H1 (cell line): ENCODE measurements at regions not wholly inside any gene's neighbourhood (a gene's known extent, or its start where the extent isn't known, plus 50 kb on each side); places are given as distances from the start of the nearest gene placed in this dataset.

Experiments used
- BRCA1 ChIP-seq: IDR thresholded peaks from 2 replicates; pipeline ENCODE4 v1.6.1; 2012; ENCODE audit warnings: low read depth, low read length, improper control_type of control experiment
- CBX8 ChIP-seq: fragments of 300-800, 300-1000 bp; sonication (generic); IDR thresholded peaks from 2 replicates; pipeline ENCODE4 v1.7.1; 2016; ENCODE audit warnings: low read depth, low read length, borderline replicate concordance
- CREB1 ChIP-seq: IDR thresholded peaks from 2 replicates; pipeline ENCODE4 v1.6.1; 2012; ENCODE audit warnings: inconsistent platforms
- EZH2 ChIP-seq: fragments of 200-600 bp; sonication (generic); IDR thresholded peaks from 2 replicates; pipeline ENCODE4 v1.7.1; 2012; ENCODE audit warnings: low read depth, mild to moderate bottlenecking, moderate library complexity, low read length, inconsistent platforms; ENCODE audit not compliant: severe bottlenecking
- HDAC2 ChIP-seq, 2 experiments: fragments of 300-600 bp in 1 of 2; sonication (generic) in 1 of 2; IDR thresholded peaks; 2 replicates each; pipeline ENCODE4 v1.6.1; 2011 to 2012; ENCODE audit warnings: low read depth in 2 of 2, low read length in 2 of 2, mild to moderate bottlenecking in 2 of 2, moderate library complexity in 2 of 2, borderline replicate concordance in 1 of 2, inconsistent platforms in 1 of 2
- RFX5 ChIP-seq: IDR thresholded peaks from 2 replicates; pipeline ENCODE4 v1.6.1; 2011; ENCODE audit warnings: low read depth, low read length, improper control_type of control experiment, borderline replicate concordance
- SP1 ChIP-seq: IDR thresholded peaks from 2 replicates; pipeline ENCODE4 v1.6.1; 2011; ENCODE audit warnings: low read depth, low read length
- TCF12 ChIP-seq: IDR thresholded peaks from 2 replicates; pipeline ENCODE4 v1.6.1; 2011; ENCODE audit warnings: low read depth, mild to moderate bottlenecking, low read length
- TF ChIP-seq, protein P1 (sequence below): fragments of 300-600 bp; sonication (generic); IDR thresholded peaks from 2 replicates; pipeline ENCODE4 v1.7.1; 2012; ENCODE audit warnings: low read length, moderate library complexity, mild to moderate bottlenecking, inconsistent platforms; ENCODE audit not compliant: insufficient replicate concordance
- TF ChIP-seq, protein P2 (sequence below): IDR thresholded peaks from 2 replicates; pipeline ENCODE4 v1.6.1; 2012; ENCODE audit warnings: inconsistent platforms
- TF ChIP-seq, protein P3 (sequence below): IDR thresholded peaks from 2 replicates; pipeline ENCODE4 v1.6.1; 2012; ENCODE audit warnings: low read length, inconsistent platforms

DNA sequence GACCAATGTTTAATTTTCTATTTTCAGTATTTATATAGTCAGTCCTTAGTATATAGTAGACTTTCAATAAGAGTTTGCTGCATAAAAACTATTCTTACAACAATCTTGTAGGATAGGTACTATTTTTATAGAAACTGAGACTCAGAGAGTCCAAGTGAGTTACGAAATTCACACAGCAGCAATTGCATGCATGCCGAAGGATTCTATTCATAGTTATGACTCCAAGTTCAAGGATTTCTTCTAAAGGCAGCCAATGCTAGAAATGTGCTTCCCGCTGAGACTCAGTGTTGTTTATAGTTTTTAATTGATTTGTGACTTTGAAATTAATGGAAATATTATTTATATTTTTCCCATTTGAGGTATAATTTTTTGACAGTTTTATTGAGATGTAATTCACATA, 62.7 kb upstream of the CSNK1A1L start (continued):
- TF ChIP-seq, protein P1, sequence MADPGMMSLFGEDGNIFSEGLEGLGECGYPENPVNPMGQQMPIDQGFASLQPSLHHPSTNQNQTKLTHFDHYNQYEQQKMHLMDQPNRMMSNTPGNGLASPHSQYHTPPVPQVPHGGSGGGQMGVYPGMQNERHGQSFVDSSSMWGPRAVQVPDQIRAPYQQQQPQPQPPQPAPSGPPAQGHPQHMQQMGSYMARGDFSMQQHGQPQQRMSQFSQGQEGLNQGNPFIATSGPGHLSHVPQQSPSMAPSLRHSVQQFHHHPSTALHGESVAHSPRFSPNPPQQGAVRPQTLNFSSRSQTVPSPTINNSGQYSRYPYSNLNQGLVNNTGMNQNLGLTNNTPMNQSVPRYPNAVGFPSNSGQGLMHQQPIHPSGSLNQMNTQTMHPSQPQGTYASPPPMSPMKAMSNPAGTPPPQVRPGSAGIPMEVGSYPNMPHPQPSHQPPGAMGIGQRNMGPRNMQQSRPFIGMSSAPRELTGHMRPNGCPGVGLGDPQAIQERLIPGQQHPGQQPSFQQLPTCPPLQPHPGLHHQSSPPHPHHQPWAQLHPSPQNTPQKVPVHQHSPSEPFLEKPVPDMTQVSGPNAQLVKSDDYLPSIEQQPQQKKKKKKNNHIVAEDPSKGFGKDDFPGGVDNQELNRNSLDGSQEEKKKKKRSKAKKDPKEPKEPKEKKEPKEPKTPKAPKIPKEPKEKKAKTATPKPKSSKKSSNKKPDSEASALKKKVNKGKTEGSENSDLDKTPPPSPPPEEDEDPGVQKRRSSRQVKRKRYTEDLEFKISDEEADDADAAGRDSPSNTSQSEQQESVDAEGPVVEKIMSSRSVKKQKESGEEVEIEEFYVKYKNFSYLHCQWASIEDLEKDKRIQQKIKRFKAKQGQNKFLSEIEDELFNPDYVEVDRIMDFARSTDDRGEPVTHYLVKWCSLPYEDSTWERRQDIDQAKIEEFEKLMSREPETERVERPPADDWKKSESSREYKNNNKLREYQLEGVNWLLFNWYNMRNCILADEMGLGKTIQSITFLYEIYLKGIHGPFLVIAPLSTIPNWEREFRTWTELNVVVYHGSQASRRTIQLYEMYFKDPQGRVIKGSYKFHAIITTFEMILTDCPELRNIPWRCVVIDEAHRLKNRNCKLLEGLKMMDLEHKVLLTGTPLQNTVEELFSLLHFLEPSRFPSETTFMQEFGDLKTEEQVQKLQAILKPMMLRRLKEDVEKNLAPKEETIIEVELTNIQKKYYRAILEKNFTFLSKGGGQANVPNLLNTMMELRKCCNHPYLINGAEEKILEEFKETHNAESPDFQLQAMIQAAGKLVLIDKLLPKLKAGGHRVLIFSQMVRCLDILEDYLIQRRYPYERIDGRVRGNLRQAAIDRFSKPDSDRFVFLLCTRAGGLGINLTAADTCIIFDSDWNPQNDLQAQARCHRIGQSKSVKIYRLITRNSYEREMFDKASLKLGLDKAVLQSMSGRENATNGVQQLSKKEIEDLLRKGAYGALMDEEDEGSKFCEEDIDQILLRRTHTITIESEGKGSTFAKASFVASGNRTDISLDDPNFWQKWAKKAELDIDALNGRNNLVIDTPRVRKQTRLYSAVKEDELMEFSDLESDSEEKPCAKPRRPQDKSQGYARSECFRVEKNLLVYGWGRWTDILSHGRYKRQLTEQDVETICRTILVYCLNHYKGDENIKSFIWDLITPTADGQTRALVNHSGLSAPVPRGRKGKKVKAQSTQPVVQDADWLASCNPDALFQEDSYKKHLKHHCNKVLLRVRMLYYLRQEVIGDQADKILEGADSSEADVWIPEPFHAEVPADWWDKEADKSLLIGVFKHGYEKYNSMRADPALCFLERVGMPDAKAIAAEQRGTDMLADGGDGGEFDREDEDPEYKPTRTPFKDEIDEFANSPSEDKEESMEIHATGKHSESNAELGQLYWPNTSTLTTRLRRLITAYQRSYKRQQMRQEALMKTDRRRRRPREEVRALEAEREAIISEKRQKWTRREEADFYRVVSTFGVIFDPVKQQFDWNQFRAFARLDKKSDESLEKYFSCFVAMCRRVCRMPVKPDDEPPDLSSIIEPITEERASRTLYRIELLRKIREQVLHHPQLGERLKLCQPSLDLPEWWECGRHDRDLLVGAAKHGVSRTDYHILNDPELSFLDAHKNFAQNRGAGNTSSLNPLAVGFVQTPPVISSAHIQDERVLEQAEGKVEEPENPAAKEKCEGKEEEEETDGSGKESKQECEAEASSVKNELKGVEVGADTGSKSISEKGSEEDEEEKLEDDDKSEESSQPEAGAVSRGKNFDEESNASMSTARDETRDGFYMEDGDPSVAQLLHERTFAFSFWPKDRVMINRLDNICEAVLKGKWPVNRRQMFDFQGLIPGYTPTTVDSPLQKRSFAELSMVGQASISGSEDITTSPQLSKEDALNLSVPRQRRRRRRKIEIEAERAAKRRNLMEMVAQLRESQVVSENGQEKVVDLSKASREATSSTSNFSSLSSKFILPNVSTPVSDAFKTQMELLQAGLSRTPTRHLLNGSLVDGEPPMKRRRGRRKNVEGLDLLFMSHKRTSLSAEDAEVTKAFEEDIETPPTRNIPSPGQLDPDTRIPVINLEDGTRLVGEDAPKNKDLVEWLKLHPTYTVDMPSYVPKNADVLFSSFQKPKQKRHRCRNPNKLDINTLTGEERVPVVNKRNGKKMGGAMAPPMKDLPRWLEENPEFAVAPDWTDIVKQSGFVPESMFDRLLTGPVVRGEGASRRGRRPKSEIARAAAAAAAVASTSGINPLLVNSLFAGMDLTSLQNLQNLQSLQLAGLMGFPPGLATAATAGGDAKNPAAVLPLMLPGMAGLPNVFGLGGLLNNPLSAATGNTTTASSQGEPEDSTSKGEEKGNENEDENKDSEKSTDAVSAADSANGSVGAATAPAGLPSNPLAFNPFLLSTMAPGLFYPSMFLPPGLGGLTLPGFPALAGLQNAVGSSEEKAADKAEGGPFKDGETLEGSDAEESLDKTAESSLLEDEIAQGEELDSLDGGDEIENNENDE = no peak
- TF ChIP-seq SP1 = no peak
- TF ChIP-seq, protein P2, sequence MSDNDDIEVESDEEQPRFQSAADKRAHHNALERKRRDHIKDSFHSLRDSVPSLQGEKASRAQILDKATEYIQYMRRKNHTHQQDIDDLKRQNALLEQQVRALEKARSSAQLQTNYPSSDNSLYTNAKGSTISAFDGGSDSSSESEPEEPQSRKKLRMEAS = no peak
- no peak for TF ChIP-seq TCF12
- no peak for TF ChIP-seq CREB1
- TF ChIP-seq HDAC2 (IDR thresholded peaks at IDR 0.05; ENCODE audit: borderline replicate concordance in 1 of 2, low read depth in 2 of 2, low read length in 2 of 2) = no peak
- TF ChIP-seq EZH2 = no peak
- no peak for TF ChIP-seq BRCA1
- no peak for TF ChIP-seq CBX8
- TF ChIP-seq, protein P3, sequence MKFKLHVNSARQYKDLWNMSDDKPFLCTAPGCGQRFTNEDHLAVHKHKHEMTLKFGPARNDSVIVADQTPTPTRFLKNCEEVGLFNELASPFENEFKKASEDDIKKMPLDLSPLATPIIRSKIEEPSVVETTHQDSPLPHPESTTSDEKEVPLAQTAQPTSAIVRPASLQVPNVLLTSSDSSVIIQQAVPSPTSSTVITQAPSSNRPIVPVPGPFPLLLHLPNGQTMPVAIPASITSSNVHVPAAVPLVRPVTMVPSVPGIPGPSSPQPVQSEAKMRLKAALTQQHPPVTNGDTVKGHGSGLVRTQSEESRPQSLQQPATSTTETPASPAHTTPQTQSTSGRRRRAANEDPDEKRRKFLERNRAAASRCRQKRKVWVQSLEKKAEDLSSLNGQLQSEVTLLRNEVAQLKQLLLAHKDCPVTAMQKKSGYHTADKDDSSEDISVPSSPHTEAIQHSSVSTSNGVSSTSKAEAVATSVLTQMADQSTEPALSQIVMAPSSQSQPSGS = no peak
- TF ChIP-seq RFX5 = no peak
